ENCODE measurements at regions not wholly inside any gene's neighbourhood (a gene's known extent, or its start where the extent isn't known, plus 50 kb on each side); places are given as distances from the start of the nearest gene placed in this dataset.

- Histone ChIP-seq H3K36me3 (ENCODE audit: insufficient read depth) (no peaks in the 10 kb centered on the region), H3K4me1 (ENCODE audit: insufficient read depth) (peaks cover 9% of the 10 kb centered on the region), H2AFZ (no peak overlapping the region), H3K9me2 (ENCODE audit: insufficient read depth) (no peaks in the 10 kb centered on the region), H4K20me1 (replicated peaks; ENCODE audit: insufficient read depth) (no peaks in the 10 kb centered on the region), H3K27ac (ENCODE audit: low read depth) (no peak overlapping the region), H3F3A (replicated peaks; ENCODE audit: low read depth) (no peaks in the 10 kb centered on the region), H3K4me3 (no peak overlapping the region), H3K79me2 (replicated peaks; ENCODE audit: insufficient read depth) (no peaks in the 10 kb centered on the region), H3K4me2 (no peak overlapping the region), H3K27me3 (ENCODE audit: insufficient read depth) (no peaks in the 10 kb centered on the region)
- Mint-ChIP-seq H3K27me3 (ENCODE audit: insufficient read depth, low read depth, poor library complexity) (no peaks in the 10 kb centered on the region), H3K9me3 (no peaks in the 10 kb centered on the region), H3K27ac (no peak overlapping the region), H3K36me3 (ENCODE audit: low read depth) (no peaks in the 10 kb centered on the region), H3K4me3 (no peak overlapping the region), H3K4me1 (peaks cover 21% of the 10 kb centered on the region)
- DNase-seq (ENCODE audit: low spot score) (no peak), ATAC-seq (no peak)
- TF ChIP-seq ZNF114 (CRISPR knock-in tag; IDR thresholded peaks at IDR 0.05) (no peak), CREB1 (CRISPR knock-in tag; IDR thresholded peaks at IDR 0.05; ENCODE audit: low read depth) (no peak), EZH2 (IDR thresholded peaks at IDR 0.05; ENCODE audit: low read depth, unreplicated experiment) (no peak), ZNF331 (CRISPR knock-in tag; IDR thresholded peaks at IDR 0.05; ENCODE audit: low read depth) (no peak), EZH2phosphoT487 (IDR thresholded peaks at IDR 0.05; ENCODE audit: unreplicated experiment) (no peak)
- TF ChIP-seq, protein P1, sequence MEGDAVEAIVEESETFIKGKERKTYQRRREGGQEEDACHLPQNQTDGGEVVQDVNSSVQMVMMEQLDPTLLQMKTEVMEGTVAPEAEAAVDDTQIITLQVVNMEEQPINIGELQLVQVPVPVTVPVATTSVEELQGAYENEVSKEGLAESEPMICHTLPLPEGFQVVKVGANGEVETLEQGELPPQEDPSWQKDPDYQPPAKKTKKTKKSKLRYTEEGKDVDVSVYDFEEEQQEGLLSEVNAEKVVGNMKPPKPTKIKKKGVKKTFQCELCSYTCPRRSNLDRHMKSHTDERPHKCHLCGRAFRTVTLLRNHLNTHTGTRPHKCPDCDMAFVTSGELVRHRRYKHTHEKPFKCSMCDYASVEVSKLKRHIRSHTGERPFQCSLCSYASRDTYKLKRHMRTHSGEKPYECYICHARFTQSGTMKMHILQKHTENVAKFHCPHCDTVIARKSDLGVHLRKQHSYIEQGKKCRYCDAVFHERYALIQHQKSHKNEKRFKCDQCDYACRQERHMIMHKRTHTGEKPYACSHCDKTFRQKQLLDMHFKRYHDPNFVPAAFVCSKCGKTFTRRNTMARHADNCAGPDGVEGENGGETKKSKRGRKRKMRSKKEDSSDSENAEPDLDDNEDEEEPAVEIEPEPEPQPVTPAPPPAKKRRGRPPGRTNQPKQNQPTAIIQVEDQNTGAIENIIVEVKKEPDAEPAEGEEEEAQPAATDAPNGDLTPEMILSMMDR (conservative IDR thresholded peaks at IDR 0.05; ENCODE audit: low read depth in 2 of 2) = no peak
- TF ChIP-seq, protein P2, sequence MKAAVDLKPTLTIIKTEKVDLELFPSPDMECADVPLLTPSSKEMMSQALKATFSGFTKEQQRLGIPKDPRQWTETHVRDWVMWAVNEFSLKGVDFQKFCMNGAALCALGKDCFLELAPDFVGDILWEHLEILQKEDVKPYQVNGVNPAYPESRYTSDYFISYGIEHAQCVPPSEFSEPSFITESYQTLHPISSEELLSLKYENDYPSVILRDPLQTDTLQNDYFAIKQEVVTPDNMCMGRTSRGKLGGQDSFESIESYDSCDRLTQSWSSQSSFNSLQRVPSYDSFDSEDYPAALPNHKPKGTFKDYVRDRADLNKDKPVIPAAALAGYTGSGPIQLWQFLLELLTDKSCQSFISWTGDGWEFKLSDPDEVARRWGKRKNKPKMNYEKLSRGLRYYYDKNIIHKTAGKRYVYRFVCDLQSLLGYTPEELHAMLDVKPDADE (IDR thresholded peaks at IDR 0.05) = no peak
- TF ChIP-seq, protein P3, sequence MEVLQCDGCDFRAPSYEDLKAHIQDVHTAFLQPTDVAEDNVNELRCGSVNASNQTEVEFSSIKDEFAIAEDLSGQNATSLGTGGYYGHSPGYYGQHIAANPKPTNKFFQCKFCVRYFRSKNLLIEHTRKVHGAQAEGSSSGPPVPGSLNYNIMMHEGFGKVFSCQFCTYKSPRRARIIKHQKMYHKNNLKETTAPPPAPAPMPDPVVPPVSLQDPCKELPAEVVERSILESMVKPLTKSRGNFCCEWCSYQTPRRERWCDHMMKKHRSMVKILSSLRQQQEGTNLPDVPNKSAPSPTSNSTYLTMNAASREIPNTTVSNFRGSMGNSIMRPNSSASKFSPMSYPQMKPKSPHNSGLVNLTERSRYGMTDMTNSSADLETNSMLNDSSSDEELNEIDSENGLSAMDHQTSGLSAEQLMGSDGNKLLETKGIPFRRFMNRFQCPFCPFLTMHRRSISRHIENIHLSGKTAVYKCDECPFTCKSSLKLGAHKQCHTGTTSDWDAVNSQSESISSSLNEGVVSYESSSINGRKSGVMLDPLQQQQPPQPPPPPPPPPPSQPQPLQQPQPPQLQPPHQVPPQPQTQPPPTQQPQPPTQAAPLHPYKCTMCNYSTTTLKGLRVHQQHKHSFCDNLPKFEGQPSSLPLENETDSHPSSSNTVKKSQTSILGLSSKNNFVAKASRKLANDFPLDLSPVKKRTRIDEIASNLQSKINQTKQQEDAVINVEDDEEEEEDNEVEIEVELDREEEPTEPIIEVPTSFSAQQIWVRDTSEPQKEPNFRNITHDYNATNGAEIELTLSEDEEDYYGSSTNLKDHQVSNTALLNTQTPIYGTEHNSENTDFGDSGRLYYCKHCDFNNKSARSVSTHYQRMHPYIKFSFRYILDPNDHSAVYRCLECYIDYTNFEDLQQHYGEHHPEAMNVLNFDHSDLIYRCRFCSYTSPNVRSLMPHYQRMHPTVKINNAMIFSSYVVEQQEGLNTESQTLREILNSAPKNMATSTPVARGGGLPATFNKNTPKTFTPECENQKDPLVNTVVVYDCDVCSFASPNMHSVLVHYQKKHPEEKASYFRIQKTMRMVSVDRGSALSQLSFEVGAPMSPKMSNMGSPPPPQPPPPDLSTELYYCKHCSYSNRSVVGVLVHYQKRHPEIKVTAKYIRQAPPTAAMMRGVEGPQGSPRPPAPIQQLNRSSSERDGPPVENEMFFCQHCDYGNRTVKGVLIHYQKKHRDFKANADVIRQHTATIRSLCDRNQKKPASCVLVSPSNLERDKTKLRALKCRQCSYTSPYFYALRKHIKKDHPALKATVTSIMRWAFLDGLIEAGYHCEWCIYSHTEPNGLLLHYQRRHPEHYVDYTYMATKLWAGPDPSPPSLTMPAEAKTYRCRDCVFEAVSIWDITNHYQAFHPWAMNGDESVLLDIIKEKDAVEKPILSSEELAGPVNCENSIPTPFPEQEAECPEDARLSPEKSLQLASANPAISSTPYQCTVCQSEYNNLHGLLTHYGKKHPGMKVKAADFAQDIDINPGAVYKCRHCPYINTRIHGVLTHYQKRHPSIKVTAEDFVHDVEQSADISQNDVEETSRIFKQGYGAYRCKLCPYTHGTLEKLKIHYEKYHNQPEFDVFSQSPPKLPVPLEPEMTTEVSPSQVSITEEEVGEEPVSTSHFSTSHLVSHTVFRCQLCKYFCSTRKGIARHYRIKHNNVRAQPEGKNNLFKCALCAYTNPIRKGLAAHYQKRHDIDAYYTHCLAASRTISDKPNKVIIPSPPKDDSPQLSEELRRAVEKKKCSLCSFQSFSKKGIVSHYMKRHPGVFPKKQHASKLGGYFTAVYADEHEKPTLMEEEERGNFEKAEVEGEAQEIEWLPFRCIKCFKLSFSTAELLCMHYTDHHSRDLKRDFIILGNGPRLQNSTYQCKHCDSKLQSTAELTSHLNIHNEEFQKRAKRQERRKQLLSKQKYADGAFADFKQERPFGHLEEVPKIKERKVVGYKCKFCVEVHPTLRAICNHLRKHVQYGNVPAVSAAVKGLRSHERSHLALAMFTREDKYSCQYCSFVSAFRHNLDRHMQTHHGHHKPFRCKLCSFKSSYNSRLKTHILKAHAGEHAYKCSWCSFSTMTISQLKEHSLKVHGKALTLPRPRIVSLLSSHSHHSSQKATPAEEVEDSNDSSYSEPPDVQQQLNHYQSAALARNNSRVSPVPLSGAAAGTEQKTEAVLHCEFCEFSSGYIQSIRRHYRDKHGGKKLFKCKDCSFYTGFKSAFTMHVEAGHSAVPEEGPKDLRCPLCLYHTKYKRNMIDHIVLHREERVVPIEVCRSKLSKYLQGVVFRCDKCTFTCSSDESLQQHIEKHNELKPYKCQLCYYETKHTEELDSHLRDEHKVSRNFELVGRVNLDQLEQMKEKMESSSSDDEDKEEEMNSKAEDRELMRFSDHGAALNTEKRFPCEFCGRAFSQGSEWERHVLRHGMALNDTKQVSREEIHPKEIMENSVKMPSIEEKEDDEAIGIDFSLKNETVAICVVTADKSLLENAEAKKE (CRISPR knock-in tag; IDR thresholded peaks at IDR 0.05) = no peak
Observed at GRCh38 chr3:31237887-31238286, 294.8 kb upstream of the STT3B start.
